PFSK-1 (cell line): ENCODE measurements at regions not wholly inside any gene's neighbourhood (a gene's known extent, or its start where the extent isn't known, plus 50 kb on each side); places are given as distances from the start of the nearest gene placed in this dataset.

ENCODE experiments used
- POLR2AphosphoS5 ChIP-seq: IDR thresholded peaks from 2 replicates; pipeline ENCODE4 v1.6.1; 2012; ENCODE audit warnings: low read depth, mild to moderate bottlenecking, control low read depth, low read length, moderate library complexity
- REST ChIP-seq, 2 experiments: IDR thresholded peaks; 2 replicates each; pipeline versions ENCODE4 v1.6.1 to v1.8.0; 2011 to 2012; ENCODE audit warnings: low read depth in 2 of 2, low read length in 2 of 2, control low read depth in 1 of 2, inconsistent platforms in 1 of 2, mild to moderate bottlenecking in 1 of 2, moderate library complexity in 1 of 2; ENCODE audit not compliant: insufficient read depth in 1 of 2
- SIN3A ChIP-seq: IDR thresholded peaks from 2 replicates; pipeline ENCODE4 v1.6.1; 2012; ENCODE audit warnings: mild to moderate bottlenecking, low read length, moderate library complexity, borderline replicate concordance; ENCODE audit not compliant: insufficient read depth
- TAF1 ChIP-seq: IDR thresholded peaks from 2 replicates; pipeline ENCODE4 v1.6.1; 2012; ENCODE audit warnings: low read length, control low read depth, borderline replicate concordance; ENCODE audit not compliant: insufficient read depth

GRCh38 chr3:44074181-44074580 is 167.5 kb upstream of the TOPAZ1 start:
- no peak for TF ChIP-seq TAF1
- TF ChIP-seq SIN3A, result no peak
- TF ChIP-seq POLR2AphosphoS5, result no peak
- TF ChIP-seq REST (IDR thresholded peaks at IDR 0.05; ENCODE audit: insufficient read depth in 1 of 2, low read depth in 2 of 2, low read length in 2 of 2), result no peak
